NAMALWA (cell line): ENCODE measurements at regions not wholly inside any gene's neighbourhood (a gene's known extent, or its start where the extent isn't known, plus 50 kb on each side); places are given as distances from the start of the nearest gene placed in this dataset.

ENCODE experiments used
- DNase-seq: peaks from one replicate; pipeline ENCODE4 v3.0.0-alpha.2; 2015; ENCODE audit warnings: low spot score

DNA sequence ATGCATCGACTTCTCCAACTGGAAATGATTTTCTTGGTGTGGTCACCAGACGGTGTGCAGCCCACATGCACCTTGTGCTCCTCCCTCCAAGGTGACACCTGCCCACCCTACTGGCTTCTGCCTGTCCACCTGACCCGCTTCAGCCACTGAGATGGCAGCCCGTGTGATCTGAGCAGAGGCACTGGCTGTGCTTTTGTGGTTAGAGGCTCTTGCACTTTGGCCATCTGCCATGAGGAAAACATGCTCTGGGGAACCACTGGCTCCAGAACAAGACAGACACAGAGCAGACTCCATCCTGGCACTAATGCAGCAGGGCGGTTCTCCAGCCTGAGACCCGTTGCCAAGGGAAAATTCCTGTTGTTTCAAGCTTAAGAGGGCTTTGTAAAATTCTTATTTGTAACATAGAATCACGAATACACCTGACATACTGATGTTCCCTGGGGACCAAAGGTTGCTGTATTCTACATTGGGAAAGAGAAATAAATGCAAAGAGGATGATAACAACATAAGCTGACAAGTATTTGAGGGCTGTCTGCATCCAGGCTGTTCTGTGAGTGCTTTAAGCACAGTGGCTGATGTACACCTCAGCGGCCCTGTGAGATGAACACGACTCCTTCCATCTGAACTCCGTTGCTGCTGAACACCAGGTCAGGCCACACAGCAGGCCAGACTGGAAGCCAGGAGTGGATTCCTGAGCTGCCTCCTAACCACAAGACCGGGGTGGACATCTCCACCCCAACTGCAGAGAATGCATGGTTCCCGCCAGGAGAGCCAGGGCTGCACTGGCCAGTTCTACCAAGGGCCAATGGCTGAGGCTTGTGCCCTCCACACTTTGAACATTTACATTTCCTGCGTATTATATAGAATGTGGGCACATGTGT, 820.4 kb downstream of the GALR1 start:
- no peak for DNase-seq

DNA sequence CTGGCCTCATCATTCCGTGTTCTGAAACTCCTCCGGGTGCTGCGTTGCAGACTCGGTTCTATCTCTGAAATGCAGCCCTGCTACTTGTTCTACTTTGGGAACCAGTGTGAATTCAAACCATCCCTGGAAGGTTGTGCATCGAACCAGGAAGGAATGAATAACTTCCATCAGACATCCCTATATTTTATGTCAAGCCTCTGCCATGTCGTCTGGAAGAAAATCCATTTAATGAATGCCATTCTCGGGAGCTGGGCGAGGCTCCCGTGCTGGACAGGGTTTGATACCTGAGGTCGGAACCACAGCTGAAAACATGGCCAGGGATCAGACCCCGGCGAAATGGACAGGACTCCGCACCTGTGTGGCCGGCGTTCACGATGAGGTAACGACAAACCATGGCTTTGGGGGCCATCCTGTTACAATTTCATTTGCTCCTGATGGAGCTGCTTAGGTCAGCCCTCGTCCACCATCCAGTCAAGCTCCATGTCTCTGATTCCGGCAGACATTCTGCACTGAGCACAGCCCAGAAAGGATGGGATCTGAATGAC, 821.6 kb downstream of the GALR1 start:
- no peak for DNase-seq

DNA sequence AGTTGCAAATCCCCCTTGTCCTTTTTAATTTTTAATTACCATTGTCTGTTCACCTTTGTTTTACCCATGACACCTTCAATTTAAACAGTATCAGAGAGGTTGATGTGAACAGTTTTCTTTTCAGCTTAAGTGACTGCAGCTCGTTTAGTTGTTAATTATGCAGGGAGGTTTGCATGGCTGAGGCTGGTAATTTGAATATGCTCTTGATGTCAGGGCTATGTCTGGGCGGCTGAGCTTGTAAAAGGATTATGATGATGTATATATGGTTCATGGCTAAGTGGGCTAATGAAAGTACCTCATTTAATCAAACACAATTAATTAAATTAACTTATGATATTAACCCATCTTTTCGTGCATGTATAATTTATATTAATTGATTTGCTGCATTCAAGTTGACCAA, 822.1 kb downstream of the GALR1 start:
- no peak for DNase-seq

DNA sequence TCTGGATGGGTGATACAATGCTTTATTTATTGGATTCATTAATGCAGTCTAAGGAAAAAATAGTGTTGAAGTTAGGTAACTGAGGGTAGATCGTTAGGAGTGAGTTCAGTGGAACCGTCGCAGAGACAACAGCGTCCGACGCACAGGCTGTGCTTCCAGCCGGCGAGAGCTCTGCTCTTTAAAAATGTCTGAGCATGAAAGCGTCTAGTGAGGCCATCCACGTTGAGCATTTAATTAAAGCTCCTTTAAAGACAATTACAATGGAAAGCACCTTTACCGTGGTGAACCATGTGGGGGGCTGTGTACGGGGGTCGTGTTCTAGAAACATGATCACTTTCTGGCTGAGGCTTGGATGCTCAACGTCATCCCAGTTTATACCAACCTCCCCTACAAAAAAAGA, 822.7 kb downstream of the GALR1 start:
- DNase-seq = no peak

DNA sequence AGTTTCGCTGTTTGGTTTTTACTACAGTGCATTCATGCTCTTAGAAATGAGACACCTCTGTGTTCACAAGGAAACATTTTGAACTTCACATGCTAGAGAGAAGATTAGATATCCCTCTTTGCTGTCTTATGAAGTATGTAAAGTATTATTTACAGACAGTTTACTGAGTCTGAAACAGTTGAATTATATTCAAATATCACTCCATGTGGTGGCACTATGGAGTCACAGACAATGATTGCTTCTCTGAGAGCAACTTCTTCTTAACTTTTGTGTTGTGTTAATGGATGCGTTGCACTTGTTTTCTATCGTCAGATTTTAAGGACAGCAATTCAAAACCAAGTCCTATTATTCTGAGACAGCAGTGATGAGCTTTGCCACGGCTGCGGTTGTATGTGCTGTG, 823.6 kb downstream of the GALR1 start:
- DNase-seq = peak; percentile 5

DNA sequence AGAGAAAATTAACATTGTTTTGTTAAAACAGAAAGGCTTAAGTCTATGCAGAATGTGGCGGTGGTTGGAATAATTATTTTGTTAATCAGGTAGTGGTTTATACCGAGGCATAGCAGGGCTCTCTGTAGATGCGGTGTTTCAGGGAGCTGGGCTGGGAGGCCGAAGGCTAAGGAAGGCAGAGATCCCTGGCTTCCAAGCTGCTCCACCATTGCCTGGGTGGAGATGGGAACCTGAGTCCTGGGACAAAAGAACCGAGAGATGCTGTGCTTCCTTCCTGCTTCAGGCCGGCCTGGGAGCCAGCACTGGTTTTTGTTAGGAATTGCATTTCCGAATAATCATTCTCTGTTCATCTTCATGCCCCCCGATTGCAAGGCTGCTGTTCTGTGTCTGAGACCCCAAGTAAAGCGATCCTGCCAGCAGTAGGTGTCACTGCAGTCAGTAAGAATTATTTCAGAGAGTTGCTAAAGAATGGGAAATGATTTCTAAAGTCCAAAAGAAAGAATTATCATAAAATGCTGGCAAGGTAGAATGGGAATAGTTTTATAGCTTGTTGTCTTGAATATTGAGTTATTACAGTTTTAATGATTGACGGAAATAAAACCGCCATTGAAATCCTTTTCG, 824.9 kb downstream of the GALR1 start:
- DNase-seq = no peak

DNA sequence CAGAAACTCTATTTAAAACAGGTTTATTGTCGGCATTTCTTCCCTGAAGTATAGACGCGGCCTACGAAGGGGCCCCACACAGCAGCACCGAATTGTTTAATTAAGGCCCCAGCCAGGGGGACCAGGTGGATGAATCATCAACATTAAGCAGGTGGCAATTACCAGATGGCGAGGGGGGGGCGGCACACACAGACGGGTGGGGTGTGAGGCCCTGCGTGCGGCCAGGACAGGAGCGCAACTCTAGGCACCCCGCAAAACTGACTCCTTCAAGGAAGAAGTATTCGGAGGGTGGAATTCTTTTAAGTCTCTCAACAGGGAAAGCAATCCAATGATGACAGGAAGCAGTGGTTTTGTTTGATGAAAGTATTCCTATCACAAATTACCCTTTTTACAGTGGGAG, 830.4 kb downstream of the GALR1 start:
- DNase-seq = no peak

DNA sequence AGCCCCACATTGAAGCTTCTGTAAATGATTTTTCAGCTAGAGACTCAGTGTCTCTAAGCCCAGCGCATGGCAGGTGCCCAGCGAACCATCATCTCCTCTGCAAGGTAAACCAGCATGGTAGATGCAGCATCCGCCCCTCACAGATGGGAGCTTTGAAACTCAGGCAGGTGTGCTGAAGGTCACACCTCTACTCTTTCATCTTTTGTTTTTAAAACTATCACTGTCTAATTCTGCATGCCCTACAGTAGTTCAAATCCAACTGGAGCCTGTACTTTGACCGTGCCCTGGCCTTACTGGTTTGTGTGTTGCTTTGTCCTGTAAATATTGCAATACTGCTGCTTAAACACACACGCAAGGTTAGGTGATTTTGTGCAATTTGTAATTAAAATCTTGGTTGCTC, 831.1 kb downstream of the GALR1 start:
- no peak for DNase-seq

DNA sequence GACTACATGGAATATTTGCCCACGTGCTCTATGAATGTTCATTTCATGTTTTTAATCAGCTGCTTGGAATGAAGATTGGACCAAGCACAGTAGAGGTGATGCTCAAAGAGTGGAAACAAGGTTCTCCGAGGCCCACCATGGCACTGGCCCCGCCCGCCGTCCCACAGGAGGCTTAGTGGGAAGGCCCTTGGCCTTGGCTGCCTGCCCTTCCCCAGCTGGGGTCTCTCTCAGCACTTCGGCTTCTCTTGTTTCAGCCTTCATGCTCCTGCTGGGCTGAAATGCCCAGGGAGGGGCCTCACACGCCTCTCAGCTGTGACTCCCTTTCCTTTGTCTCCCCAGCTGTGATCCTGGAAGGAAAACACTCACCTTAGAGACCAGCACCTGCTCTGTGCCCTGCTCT, 833.2 kb downstream of the GALR1 start:
- no peak for DNase-seq

DNA sequence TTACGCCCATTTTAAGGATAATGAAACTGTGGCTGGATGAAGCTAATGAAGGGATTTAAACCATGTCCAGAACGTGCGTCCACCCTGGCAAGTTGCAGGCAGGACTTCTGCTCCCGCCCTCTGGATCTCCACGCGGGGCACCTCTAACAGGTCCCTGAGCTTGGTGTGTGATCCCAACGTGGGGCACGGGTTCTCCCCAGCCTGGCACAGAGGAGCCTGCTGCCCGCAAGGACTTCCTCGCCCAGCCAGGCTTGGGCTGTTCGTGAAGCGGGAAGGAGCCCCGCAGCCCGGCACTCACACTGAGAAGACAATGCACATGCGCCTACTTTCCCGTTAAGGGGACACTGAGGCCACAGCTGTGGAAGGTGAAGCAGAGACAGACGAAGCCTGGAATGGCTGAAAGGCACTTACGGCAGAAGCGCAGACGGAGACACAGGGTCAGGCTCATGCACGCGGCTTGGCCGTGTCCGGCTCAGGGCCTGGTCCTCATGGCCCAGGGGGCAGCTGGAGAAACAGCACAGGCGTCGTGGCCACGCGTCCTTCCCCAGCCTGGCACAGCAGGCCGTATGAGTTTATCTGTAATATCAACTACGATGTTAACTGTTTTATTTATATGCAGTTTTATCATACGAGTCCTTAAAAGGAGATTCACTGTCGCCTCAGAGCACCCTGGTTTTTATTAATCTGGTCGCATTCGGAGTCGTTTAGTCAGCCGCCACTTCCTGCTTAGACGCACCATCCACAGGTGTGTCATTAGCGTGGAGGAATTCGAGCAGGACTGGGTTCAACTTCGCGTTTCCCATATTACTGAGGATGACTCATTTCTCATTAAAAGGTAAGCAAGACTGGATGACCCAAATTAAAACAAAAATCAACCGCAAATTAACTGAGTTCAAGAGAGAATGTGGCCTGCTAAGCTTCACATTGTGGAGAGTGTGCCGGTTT, 835.9 kb downstream of the GALR1 start:
- no peak for DNase-seq

DNA sequence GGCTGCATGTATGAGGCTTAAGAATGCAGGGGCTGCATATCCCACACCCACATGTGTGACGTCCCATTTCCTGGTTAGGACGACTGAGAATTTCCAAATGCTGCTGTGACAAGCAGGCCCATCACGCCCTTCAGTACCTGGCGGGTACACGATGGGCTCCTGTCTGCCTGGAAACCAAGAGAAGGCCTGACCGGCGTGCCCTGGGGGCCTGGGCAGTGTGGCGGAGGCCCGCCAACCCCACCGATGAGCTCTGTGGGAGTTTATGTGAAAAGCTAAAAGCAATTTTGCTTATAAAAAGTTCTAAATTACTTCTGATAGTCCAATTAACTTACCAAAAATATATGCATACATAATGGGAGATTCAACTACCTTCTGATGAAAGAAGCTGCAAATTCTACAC, 837.3 kb downstream of the GALR1 start:
- DNase-seq = no peak

DNA sequence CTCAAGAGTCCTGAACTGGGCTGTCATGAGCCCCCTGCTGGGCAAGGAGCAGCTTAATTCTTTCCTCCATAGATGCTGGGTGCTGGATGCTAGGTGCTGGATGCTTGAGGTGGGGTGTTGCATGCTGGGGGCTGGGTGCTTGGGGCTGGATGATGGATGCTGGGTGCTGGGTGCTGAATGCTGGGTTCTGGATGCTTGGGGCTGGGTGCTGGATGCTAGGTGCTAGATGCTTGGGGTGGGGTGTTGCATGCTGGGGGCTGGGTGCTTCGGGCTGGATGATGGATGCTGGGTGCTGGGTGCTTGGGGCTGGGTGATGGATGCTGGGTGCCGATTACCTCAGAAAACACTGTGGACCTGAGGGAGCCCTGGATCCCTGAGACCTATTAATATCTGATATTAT, 837.7 kb downstream of the GALR1 start:
- no peak for DNase-seq

DNA sequence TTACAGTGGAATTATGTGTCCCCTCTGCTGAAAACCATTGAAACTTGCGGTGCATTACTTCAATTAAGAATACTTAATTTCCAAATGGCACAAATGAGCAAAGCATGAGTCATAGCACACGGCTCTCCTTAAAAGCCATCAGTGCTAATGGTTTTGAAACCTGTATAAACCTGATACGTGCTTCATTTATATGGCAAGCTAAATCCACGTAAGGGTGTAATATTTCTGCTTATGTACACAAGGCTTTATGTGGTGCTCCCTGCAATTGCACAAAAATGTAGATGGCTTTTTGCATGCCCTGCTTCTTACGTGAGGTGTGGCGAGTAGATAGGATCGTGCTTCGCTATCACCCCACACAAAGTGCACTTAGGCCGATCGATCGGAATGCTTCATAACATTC, 840.9 kb downstream of the GALR1 start:
- DNase-seq = no peak

DNA sequence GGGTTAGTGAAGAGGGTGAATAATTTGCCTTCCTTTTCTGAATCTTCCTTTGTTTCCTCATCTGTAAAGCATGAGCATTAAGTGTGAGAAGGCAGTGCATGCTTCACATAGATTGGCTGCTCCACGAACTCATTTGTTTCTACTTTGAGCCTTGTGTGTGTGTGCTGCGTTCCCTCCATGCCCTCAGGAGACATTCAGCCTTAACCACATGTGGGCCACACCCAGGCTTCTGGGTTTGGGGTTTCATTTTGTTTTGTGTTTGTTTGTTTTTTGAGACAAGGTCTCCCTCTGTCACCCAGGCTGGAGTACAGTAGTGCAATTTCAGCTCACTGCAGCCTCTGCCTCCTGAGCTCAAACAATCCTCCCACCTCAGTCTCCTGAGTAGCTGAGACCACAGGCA, 843.3 kb downstream of the GALR1 start:
- no peak for DNase-seq

DNA sequence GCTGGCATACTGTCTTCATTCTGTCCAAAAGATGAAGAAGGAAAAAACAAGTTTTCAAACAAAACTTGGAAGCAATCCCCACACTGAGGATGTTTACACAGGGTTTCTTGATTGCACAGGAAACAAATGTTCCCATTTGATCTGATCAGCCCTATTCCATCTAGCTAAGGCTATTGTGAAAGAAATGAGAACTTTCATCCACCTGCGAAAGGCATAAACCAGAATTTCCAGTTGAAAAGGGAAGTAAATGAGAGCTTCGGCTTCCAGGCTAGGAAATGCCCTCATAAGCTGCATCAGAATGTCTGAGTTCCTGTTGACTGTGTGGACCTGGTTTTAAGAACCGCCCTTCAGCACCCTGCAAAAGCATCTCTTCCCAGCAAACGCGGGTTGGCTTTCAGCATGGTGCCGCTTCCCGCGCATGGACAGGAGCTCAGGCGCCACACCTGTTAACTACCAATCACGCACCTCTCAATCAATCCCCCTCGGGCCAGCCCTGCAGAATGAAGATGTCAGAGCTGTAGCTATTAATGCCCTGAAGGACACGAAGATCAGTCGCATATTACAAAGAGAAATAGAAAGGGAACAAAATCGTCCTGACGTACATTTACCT, 850.4 kb downstream of the GALR1 start:
- no peak for DNase-seq

DNA sequence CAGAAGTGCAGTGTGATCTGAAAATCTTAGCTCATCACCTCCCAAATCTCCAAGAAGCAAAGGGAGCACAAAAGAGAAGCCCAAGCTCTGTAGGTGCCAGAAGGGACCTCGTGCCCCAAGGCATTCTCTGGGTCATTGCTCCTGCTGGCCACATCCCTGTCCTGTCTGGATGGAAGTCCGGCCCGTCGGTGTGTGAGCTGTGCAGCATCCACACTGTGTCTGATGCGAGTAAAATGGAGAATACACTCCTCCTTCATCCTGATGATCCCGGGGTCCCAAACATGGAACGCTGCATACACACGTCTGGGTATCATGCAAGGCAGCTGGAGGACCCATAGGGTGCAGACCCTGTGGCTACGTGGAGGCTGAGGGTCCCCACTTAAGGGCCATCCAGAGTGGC, 851.4 kb downstream of the GALR1 start:
- no peak for DNase-seq

DNA sequence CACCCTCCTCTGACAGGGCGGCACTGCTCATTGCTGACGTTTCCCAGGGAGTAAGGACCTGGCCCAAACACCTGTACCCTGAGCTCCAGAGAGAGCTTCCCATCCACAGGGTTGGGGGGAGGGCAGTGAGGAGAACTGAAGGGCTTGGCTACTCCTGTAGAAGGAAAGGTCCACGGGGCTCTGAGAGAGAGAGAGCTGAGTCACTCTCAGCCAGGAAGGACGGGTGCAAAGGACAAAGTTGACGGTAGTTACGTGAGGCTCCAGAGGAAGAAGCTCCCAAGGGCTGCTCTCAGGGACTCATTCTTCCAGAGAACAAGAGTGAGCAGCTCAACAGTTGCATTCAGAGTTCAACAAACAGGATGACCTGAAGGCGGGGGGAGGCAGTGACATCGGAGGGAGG, 852.5 kb downstream of the GALR1 start:
- no peak for DNase-seq

DNA sequence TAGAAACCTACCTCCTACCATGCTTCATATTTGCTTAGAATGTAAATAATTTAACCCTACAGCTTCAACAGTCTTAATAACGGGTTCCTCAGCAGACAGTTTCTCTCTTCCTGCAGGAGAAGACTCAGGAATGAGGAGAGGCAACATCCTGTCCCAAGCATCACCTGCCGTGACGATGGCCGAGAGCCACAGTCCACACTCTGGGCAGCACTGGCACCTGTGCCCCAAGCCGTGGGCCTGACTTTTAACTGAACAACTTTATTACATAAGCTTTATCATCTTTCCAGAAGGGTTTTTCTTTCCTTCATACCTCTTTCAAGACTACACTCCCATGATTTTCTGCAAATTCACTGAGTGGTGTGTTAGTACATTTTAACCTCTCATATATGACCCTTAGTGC, 856.0 kb downstream of the GALR1 start:
- no peak for DNase-seq

DNA sequence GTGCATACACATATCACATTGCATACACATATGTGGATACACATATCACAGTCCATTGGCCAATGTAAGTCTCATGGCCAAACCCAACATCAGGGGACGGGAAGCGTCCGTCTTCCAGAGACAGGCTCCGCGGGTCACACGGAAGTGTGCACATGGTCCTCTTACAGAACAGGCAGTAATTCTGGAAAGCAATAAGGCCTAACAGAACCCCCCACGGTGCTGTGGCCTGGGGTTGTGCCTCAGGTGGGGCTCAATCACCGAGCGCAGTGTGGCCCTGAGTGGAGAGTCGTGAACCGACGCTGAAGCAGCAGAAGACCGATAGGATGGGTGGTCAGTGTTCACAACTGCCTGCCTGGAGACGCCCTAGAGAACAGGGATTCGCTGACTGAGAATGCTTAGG, 857.3 kb downstream of the GALR1 start:
- DNase-seq = no peak

DNA sequence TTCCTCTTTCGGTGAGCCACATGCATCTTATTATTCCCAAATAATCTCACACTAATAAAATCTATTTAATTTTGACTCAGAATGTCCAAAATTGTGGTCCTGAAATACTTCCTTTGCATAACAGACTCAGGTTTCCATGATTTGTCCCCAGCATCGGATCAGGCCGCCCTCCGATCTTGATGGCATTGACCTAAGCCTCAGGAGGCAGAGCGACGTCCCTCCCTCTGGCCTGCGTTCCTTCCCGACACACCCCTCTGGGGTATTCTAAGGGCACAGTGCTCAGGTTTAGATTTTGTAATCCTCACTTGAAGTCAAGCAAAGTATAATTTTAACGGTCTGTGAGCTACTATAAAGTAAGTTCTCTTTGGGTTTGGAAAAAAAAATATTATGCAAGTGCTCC, 857.7 kb downstream of the GALR1 start:
- no peak for DNase-seq

DNA sequence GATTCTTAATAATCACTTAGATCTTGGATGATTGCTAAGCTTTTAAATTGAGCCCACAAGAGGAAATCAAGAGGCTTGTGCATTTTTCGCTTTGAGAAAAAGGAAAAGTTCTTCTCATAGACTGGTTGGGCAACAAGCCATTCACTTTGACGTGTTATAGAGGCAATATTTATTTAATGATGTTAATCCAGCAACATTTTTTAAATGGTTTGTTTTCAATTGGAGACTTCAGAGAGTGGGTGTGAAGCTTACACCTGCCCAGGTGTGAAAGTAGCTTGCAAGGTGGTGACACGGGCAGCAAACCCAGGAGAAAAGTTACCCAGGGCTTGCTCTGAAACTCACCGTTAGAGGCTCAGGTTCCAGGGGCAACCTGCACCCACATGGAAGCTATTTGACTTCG, 858.9 kb downstream of the GALR1 start:
- DNase-seq = no peak
